ENCODE measurements at regions not wholly inside any gene's neighbourhood (a gene's known extent, or its start where the extent isn't known, plus 50 kb on each side); places are given as distances from the start of the nearest gene placed in this dataset.
A peak's percentile ranks its signal among the peaks of the same experiment; 100 is the strongest.

- Histone ChIP-seq H3K4me1 (ENCODE audit: control insufficient read depth in 1 of 2, insufficient read depth in 2 of 2, low read depth in 1 of 2, low read length in 1 of 2) (peaks cover 0 to 7% of the 10 kb centered on the region in 2 experiments; a peak in 2 of 4 replicates), H3K4me3 (ENCODE audit: low read depth in 2 of 2, low read length in 1 of 2) (no peak overlapping the region), H3K4me2 (no peak overlapping the region), H3K27me3 (ENCODE audit: insufficient read depth) (no peaks in the 10 kb centered on the region), H3K9me2 (no peaks in the 10 kb centered on the region), H3K9me3 (no peaks in the 10 kb centered on the region), H3K27ac (ENCODE audit: low read depth in 2 of 2, low read length in 1 of 2) (no peak overlapping the region), H2AFZ (ENCODE audit: low read depth) (no peak overlapping the region), H3K79me2 (ENCODE audit: insufficient read depth) (no peaks in the 10 kb centered on the region), H3F3A (replicated peaks; ENCODE audit: insufficient read depth) (peaks cover 5% of the 10 kb centered on the region), H4K20me1 (ENCODE audit: insufficient read depth) (no peaks in the 10 kb centered on the region), H3K36me3 (replicated peaks in 1 of 2; ENCODE audit: control insufficient read depth in 1 of 2, insufficient read depth in 2 of 2, low read length in 1 of 2) (no peaks in the 10 kb centered on the region), H3K9ac (no peak overlapping the region)
- no peak for DNase-seq
- TF ChIP-seq YY1 (IDR thresholded peaks at IDR 0.05; ENCODE audit: low read depth) (no peak), NRF1 (IDR thresholded peaks at IDR 0.05; ENCODE audit: low read depth, low read length) (no peak), SIN3A (IDR thresholded peaks at IDR 0.05; ENCODE audit: borderline replicate concordance, low read depth, low read length) (no peak), POLR2AphosphoS5 (IDR thresholded peaks at IDR 0.05; ENCODE audit: low read depth, low read length) (no peak), RAD21 (IDR thresholded peaks at IDR 0.05; ENCODE audit: low read length) (no peak), IRF3 (IDR thresholded peaks at IDR 0.05; ENCODE audit: low read depth, low read length) (no peak), EP300 (IDR thresholded peaks at IDR 0.05; ENCODE audit: borderline replicate concordance in 1 of 2, low read depth in 1 of 2, low read length in 1 of 2) (no peak)
- TF ChIP-seq, protein P1, sequence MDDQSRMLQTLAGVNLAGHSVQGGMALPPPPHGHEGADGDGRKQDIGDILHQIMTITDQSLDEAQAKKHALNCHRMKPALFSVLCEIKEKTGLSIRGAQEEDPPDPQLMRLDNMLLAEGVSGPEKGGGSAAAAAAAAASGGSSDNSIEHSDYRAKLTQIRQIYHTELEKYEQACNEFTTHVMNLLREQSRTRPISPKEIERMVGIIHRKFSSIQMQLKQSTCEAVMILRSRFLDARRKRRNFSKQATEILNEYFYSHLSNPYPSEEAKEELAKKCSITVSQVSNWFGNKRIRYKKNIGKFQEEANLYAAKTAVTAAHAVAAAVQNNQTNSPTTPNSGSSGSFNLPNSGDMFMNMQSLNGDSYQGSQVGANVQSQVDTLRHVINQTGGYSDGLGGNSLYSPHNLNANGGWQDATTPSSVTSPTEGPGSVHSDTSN (IDR thresholded peaks at IDR 0.05), result 0 out of 2 replicates have a peak, but pooled peaks have one; percentile 19
- ChIA-PET POLR2A (no interaction called here), CTCF (interaction anchor here (0.6 to 0.7 kb wide), 2 partner anchors 21 to 87 kb away, joined by 3 read pairs; no protein-coding TSS in a partner anchor)
- 51% methylated on average over 4 of the region's 4 CpGs for WGBS (ENCODE audit: low lambda C conversion rate)
Observed at GRCh38 chr12:77492536-77492935, 338.2 kb upstream of the NAV3 start.

DNA sequence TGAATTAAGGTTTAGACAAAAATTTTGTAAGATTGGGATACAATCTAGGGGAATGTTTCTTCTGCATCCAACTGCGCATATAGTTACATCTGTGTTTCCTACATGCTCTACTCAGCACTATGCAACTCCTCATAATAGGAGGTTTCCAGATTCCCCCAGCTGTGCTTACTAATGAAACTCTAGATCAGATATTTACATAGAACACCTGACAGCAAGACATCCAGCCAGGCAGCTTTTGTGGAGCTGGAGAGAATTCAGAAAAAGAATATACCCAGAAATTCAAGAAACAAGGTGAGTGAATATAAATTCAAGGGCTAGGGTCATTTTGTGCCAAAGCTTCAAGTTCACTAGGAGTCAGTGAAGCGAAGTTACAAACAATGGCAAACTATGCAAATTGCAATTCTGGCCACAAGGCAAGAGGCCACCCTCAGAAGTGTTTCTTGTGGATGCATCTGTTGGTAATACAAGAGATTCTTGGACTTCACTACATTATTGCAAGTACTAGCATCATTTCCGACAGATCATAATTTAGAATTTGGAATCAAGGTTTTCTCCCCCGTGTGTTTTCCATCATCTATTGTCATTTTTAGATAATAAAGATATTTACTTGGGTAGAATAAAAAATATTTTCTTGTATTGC lies 341.2 kb upstream of the NAV3 start:
- no peak overlapping the region for H3K9ac ChIP-seq
- peaks cover 5% of the 10 kb centered on the region for H3F3A ChIP-seq (replicated peaks; ENCODE audit: insufficient read depth)
- no peaks in the 10 kb centered on the region for H3K9me2 ChIP-seq
- no peak overlapping the region for H3K27ac ChIP-seq (ENCODE audit: low read depth in 2 of 2, low read length in 1 of 2)
- no peaks in the 10 kb centered on the region for H3K79me2 ChIP-seq (ENCODE audit: insufficient read depth)
- WGBS (ENCODE audit: low lambda C conversion rate), result 68% methylated on average over 4 of the region's 4 CpGs
- no peaks in the 10 kb centered on the region for H3K36me3 ChIP-seq (replicated peaks in 1 of 2; ENCODE audit: control insufficient read depth in 1 of 2, insufficient read depth in 2 of 2, low read length in 1 of 2)
- H3K4me3 ChIP-seq (ENCODE audit: low read depth in 2 of 2, low read length in 1 of 2), result no peak overlapping the region
- ChIA-PET POLR2A (no interaction called here), CTCF (no interaction called here)
- no peak for DNase-seq
- TF ChIP-seq MAX (IDR thresholded peaks at IDR 0.05; ENCODE audit: low read depth) (no peak), RXRA (IDR thresholded peaks at IDR 0.05; ENCODE audit: borderline replicate concordance, low read depth) (no peak), NFIC (IDR thresholded peaks at IDR 0.05; ENCODE audit: borderline replicate concordance) (no peak), RFX5 (IDR thresholded peaks at IDR 0.05; ENCODE audit: low read length) (no peak), ZBTB33 (IDR thresholded peaks at IDR 0.05; ENCODE audit: borderline replicate concordance, low read depth) (no peak)
- TF ChIP-seq, protein P2, sequence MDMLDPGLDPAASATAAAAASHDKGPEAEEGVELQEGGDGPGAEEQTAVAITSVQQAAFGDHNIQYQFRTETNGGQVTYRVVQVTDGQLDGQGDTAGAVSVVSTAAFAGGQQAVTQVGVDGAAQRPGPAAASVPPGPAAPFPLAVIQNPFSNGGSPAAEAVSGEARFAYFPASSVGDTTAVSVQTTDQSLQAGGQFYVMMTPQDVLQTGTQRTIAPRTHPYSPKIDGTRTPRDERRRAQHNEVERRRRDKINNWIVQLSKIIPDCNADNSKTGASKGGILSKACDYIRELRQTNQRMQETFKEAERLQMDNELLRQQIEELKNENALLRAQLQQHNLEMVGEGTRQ (IDR thresholded peaks at IDR 0.05; ENCODE audit: borderline replicate concordance, low read depth, low read length), result no peak
- no peak overlapping the region for H2AFZ ChIP-seq (ENCODE audit: low read depth)
- no peaks in the 10 kb centered on the region for H3K27me3 ChIP-seq (ENCODE audit: insufficient read depth)
- H3K9me3 ChIP-seq, result no peaks in the 10 kb centered on the region
- H4K20me1 ChIP-seq (ENCODE audit: insufficient read depth), result no peaks in the 10 kb centered on the region
- no peak overlapping the region for H3K4me2 ChIP-seq
- peaks cover 0 to 7% of the 10 kb centered on the region in 2 experiments; a peak in 2 of 4 replicates for H3K4me1 ChIP-seq (ENCODE audit: control insufficient read depth in 1 of 2, insufficient read depth in 2 of 2, low read depth in 1 of 2, low read length in 1 of 2)
